IMR-90 (cell line): ENCODE measurements at regions not wholly inside any gene's neighbourhood (a gene's known extent, or its start where the extent isn't known, plus 50 kb on each side); places are given as distances from the start of the nearest gene placed in this dataset.

Experiments used
- ATAC-seq: fragments of 200-7000 bp; cut with Tn5 transposase; 2 replicates; pipeline ENCODE4 v1.9.1; 2020; ENCODE audit warnings: low read depth, mild to moderate bottlenecking, moderate library complexity
- BruUV-seq: library from RNA; stranded (reverse); fragments of 400-500 nt; replicated peaks from 2 replicates; lab custom pipeline; 2021; lab: Mats Ljungman, UMichigan
- CTCF ChIA-PET: fragments of 300-600 bp; formaldehyde crosslinking; extraction: SDS; loops from one replicate; lab custom pipeline; 2021; ENCODE audit warnings: antibody characterized with exemption; lab: Yijun Ruan, JAX
- POLR2A ChIA-PET: fragments of 300-600 bp; sonication (Branson Sonifier 250); formaldehyde crosslinking; loops from one replicate; lab custom pipeline; 2022; ENCODE audit warnings: antibody characterized with exemption; ENCODE audit not compliant: unreplicated experiment; lab: Charles Lee
- DNase-seq: peaks from one replicate; pipeline ENCODE4 v3.0.0; 2013
- H2AFZ ChIP-seq: replicated peaks from 2 replicates; pipeline ENCODE3; 2013; ENCODE audit warnings: low read length, mild to moderate bottlenecking; ENCODE audit not compliant: poor library complexity
- H2AK5ac ChIP-seq: 2 replicates; pipeline ENCODE4 v1.6.1; 2013; ENCODE audit warnings: low read depth, low read length, inconsistent platforms
- H2AK9ac ChIP-seq: replicated peaks from 2 replicates; pipeline ENCODE3; 2013; ENCODE audit warnings: mild to moderate bottlenecking, low read depth, low read length, moderate library complexity; ENCODE audit not compliant: poor library complexity
- H2BK120ac ChIP-seq: 2 replicates; pipeline ENCODE4 v1.6.1; 2013; ENCODE audit warnings: low read depth, low read length, inconsistent platforms
- H2BK15ac ChIP-seq: 3 replicates; pipeline ENCODE4 v1.6.1; 2013; ENCODE audit warnings: low read depth, low read length, inconsistent platforms
- H2BK20ac ChIP-seq: 2 replicates; pipeline ENCODE4 v1.6.1; 2013; ENCODE audit warnings: low read depth, mild to moderate bottlenecking, inconsistent platforms, low read length, moderate library complexity
- H2BK5ac ChIP-seq: 2 replicates; pipeline ENCODE4 v1.6.1; 2013; ENCODE audit warnings: mild to moderate bottlenecking, low read depth, low read length, inconsistent platforms; ENCODE audit not compliant: poor library complexity, severe bottlenecking
- H3K14ac ChIP-seq: replicated peaks from 2 replicates; pipeline ENCODE4 v1.6.1; 2013; ENCODE audit warnings: low read depth, low read length, inconsistent platforms
- H3K18ac ChIP-seq: 2 replicates; pipeline ENCODE4 v1.6.1; 2013; ENCODE audit warnings: low read depth, low read length, control low read depth
- H3K23ac ChIP-seq: 2 replicates; pipeline ENCODE4 v1.6.1; 2013; ENCODE audit warnings: low read depth, low read length, inconsistent platforms
- H3K27ac ChIP-seq: 2 replicates; pipeline ENCODE4 v1.5.1; 2013; ENCODE audit warnings: mild to moderate bottlenecking, control low read depth, low read length; ENCODE audit not compliant: insufficient read depth
- H3K27me3 ChIP-seq: 2 replicates; pipeline ENCODE4 v1.6.1; 2013; ENCODE audit warnings: low read length; ENCODE audit not compliant: control insufficient read depth, insufficient read depth
- H3K36me3 ChIP-seq: 2 replicates; pipeline ENCODE4 v1.6.1; 2013; ENCODE audit warnings: low read length, mixed read lengths; ENCODE audit not compliant: control insufficient read depth, insufficient read depth
- H3K4ac ChIP-seq: 2 replicates; pipeline ENCODE4 v1.6.1; 2013; ENCODE audit warnings: low read depth, low read length, inconsistent platforms
- H3K4me1 ChIP-seq: 2 replicates; pipeline ENCODE4 v1.6.1; 2013; ENCODE audit warnings: low read length, mixed read lengths; ENCODE audit not compliant: control insufficient read depth, insufficient read depth
- H3K4me2 ChIP-seq: 2 replicates; pipeline ENCODE4 v1.6.1; 2013; ENCODE audit warnings: low read depth, mild to moderate bottlenecking, control low read depth, low read length, moderate library complexity
- H3K4me3 ChIP-seq: 2 replicates; pipeline ENCODE4 v1.5.1; 2013; ENCODE audit warnings: low read depth, mild to moderate bottlenecking, control low read depth, low read length, moderate library complexity; ENCODE audit not compliant: insufficient read depth
- H3K56ac ChIP-seq: 2 replicates; pipeline ENCODE4 v1.6.1; 2013; ENCODE audit warnings: low read length, inconsistent platforms; ENCODE audit not compliant: insufficient read depth; ENCODE audit errors: extremely low read depth
- H3K79me1 ChIP-seq, 2 experiments: 2 replicates each; pipeline ENCODE4 v1.6.1; 2013; ENCODE audit warnings: low read length in 2 of 2, inconsistent platforms in 1 of 2, low read depth in 1 of 2
- H3K9ac ChIP-seq: 2 replicates; pipeline ENCODE4 v1.6.1; 2013; ENCODE audit warnings: low read depth, low read length, control low read depth
- H3K9me1 ChIP-seq: 2 replicates; pipeline ENCODE4 v1.6.1; 2013; ENCODE audit warnings: low read length, inconsistent platforms; ENCODE audit not compliant: insufficient read depth
- H3K9me3 ChIP-seq: 2 replicates; pipeline ENCODE4 v1.6.1; 2013; ENCODE audit warnings: low read length; ENCODE audit not compliant: control insufficient read depth, insufficient read depth
- H4K20me1 ChIP-seq: 2 replicates; pipeline ENCODE4 v1.6.1; 2013; ENCODE audit warnings: low read length, inconsistent platforms; ENCODE audit not compliant: insufficient read depth
- H4K5ac ChIP-seq: 2 replicates; pipeline ENCODE4 v1.6.1; 2013; ENCODE audit warnings: mild to moderate bottlenecking, low read depth, low read length, control low read depth
- H4K8ac ChIP-seq, 2 experiments: 2 replicates each; pipeline ENCODE4 v1.6.1; 2013; ENCODE audit warnings: low read depth in 2 of 2, low read length in 2 of 2, control low read depth in 1 of 2, inconsistent platforms in 1 of 2
- H4K91ac ChIP-seq: 2 replicates; pipeline ENCODE4 v1.6.1; 2013; ENCODE audit warnings: low read depth, low read length, inconsistent platforms; ENCODE audit not compliant: insufficient read depth
- BHLHE40 ChIP-seq: fragments of 150-350 bp; IDR thresholded peaks from 2 replicates; pipeline ENCODE4 v1.6.1; 2016; ENCODE audit warnings: mild to moderate bottlenecking, low read depth, low read length
- CHD1 ChIP-seq: IDR thresholded peaks from 2 replicates; pipeline ENCODE4 v1.6.1; 2012; ENCODE audit warnings: low read depth, low read length, improper control_type of control experiment
- FOS ChIP-seq: fragments of 150-350 bp; IDR thresholded peaks from 2 replicates; pipeline ENCODE4 v1.6.1; 2016; ENCODE audit warnings: low read depth, low read length
- MAFK ChIP-seq: IDR thresholded peaks from 2 replicates; pipeline ENCODE4 v1.6.1; 2012; ENCODE audit warnings: low read depth, low read length, improper control_type of control experiment
- MXI1 ChIP-seq: IDR thresholded peaks from 2 replicates; pipeline ENCODE4 v1.6.1; 2012; ENCODE audit warnings: low read depth, mild to moderate bottlenecking, low read length, moderate library complexity, borderline replicate concordance
- RAD21 ChIP-seq: IDR thresholded peaks from 2 replicates; pipeline ENCODE4 v1.6.1; 2012; ENCODE audit warnings: low read length, improper control_type of control experiment
- RCOR1 ChIP-seq: IDR thresholded peaks from 2 replicates; pipeline ENCODE4 v1.6.1; 2012; ENCODE audit warnings: mild to moderate bottlenecking, low read length, improper control_type of control experiment; ENCODE audit not compliant: insufficient replicate concordance
- SMC3 ChIP-seq: fragments of 150-350 bp; IDR thresholded peaks from 2 replicates; pipeline ENCODE4 v1.6.1; 2016; ENCODE audit warnings: low read depth, mild to moderate bottlenecking, antibody characterized with exemption, low read length, moderate library complexity
- WGBS, 2 experiments: methylation state at CpG; one replicate each; pipeline versions ENCODE4 v1.1.5 to v1.1.7; 2013; ENCODE audit warnings: missing lambda C conversion rate in 2 of 2; ENCODE audit not compliant: insufficient read length in 1 of 2; ENCODE audit errors: extremely low coverage in 2 of 2; 5-methylcytosine and 5-hydroxymethylcytosine counted together
- dilution Hi-C: fragments of 300-500 bp; cut with HindIII; formaldehyde crosslinking; loops from one replicate; pipeline ENCODE4 v1.14.3; 2018; ENCODE audit warnings: low sequenced_read_pairs; ENCODE audit not compliant: unreplicated experiment
- in situ Hi-C: fragments of 300-500 bp; cut with MboI; formaldehyde crosslinking; loops from 3 replicates; pipeline ENCODE4 v1.14.3; 2019; ENCODE audit warnings: low sequenced_read_pairs, inconsistent platforms, mixed read lengths
- intact Hi-C: fragments of 100-400 bp; cut with micrococcal nuclease; formaldehyde crosslinking; loops from 2 replicates; pipeline ENCODE4 v1.10.0; 2022
- TF ChIP-seq, protein P1 (sequence below): fragments of 150-350 bp; IDR thresholded peaks from 2 replicates; pipeline ENCODE4 v1.6.1; 2016; ENCODE audit warnings: low read depth, mild to moderate bottlenecking, low read length, moderate library complexity, borderline replicate concordance
- TF ChIP-seq, protein P2 (sequence below): conservative IDR thresholded peaks from 2 replicates; pipeline ENCODE4 v1.5.1; 2012; ENCODE audit warnings: mild to moderate bottlenecking, low read depth, low read length, improper control_type of control experiment
- TF ChIP-seq, protein P3 (sequence below): fragments of 150-350 bp; IDR thresholded peaks from 2 replicates; pipeline ENCODE4 v1.6.1; 2017; ENCODE audit warnings: mild to moderate bottlenecking, antibody characterized with exemption, low read length, low read depth

DNA sequence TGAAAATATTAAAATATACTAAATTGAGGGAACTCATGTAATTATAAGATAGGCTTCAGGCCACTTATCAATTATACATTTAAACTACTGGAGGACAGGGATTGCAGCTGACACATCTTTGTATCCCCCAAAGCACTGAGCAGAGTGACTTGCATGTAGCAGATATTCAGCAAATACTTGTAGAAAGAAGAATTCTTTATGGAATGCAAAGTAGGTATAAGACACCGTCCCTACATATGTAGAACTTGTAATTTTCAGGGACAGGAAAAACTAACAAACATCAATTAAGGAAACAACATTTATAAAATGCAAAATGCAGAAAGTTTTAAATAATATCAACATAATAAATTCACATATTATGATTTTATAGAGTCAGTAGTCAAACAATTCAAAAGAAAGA lies 719.2 kb downstream of the OLFM4 start:
- no peak overlapping the region for H2BK120ac ChIP-seq
- DNase-seq, result no peak

More for the DNA sequence above, 719.2 kb downstream of the OLFM4 start:
- no peak for ATAC-seq
- in situ Hi-C loops, result no loop called here
- no peak overlapping the region for H3K18ac ChIP-seq
- H2BK5ac ChIP-seq, result no peak overlapping the region
- H4K8ac ChIP-seq, result no peak overlapping the region
- H3K79me1 ChIP-seq, result no peaks in the 10 kb centered on the region
- no peak overlapping the region for H3K56ac ChIP-seq
- no peaks in the 10 kb centered on the region for H3K4me1 ChIP-seq
- H3K4ac ChIP-seq, result no peak overlapping the region
- H3K27me3 ChIP-seq, result no peaks in the 10 kb centered on the region
- ChIA-PET POLR2A (no interaction called here), CTCF (no interaction called here)
- H3K23ac ChIP-seq, result no peak overlapping the region
- H3K9ac ChIP-seq, result no peak overlapping the region
- H2AK9ac ChIP-seq, result no peak overlapping the region
- H3K14ac ChIP-seq, result no peak overlapping the region
- no peak overlapping the region for H3K27ac ChIP-seq
- H3K36me3 ChIP-seq, result no peaks in the 10 kb centered on the region
- no peak overlapping the region for H3K4me2 ChIP-seq
- H2AFZ ChIP-seq, result no peak overlapping the region
- TF ChIP-seq SMC3, result no peak
- TF ChIP-seq FOS, result no peak
- TF ChIP-seq, protein P1, sequence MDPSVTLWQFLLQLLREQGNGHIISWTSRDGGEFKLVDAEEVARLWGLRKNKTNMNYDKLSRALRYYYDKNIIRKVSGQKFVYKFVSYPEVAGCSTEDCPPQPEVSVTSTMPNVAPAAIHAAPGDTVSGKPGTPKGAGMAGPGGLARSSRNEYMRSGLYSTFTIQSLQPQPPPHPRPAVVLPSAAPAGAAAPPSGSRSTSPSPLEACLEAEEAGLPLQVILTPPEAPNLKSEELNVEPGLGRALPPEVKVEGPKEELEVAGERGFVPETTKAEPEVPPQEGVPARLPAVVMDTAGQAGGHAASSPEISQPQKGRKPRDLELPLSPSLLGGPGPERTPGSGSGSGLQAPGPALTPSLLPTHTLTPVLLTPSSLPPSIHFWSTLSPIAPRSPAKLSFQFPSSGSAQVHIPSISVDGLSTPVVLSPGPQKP, result no peak
- no peak for TF ChIP-seq BHLHE40
- TF ChIP-seq, protein P2, sequence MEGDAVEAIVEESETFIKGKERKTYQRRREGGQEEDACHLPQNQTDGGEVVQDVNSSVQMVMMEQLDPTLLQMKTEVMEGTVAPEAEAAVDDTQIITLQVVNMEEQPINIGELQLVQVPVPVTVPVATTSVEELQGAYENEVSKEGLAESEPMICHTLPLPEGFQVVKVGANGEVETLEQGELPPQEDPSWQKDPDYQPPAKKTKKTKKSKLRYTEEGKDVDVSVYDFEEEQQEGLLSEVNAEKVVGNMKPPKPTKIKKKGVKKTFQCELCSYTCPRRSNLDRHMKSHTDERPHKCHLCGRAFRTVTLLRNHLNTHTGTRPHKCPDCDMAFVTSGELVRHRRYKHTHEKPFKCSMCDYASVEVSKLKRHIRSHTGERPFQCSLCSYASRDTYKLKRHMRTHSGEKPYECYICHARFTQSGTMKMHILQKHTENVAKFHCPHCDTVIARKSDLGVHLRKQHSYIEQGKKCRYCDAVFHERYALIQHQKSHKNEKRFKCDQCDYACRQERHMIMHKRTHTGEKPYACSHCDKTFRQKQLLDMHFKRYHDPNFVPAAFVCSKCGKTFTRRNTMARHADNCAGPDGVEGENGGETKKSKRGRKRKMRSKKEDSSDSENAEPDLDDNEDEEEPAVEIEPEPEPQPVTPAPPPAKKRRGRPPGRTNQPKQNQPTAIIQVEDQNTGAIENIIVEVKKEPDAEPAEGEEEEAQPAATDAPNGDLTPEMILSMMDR, result no peak
- TF ChIP-seq RCOR1, result no peak
- no peak for TF ChIP-seq CHD1
- TF ChIP-seq RAD21, result no peak
- TF ChIP-seq, protein P3, sequence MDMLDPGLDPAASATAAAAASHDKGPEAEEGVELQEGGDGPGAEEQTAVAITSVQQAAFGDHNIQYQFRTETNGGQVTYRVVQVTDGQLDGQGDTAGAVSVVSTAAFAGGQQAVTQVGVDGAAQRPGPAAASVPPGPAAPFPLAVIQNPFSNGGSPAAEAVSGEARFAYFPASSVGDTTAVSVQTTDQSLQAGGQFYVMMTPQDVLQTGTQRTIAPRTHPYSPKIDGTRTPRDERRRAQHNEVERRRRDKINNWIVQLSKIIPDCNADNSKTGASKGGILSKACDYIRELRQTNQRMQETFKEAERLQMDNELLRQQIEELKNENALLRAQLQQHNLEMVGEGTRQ, result no peak
- TF ChIP-seq MAFK, result no peak
- TF ChIP-seq MXI1, result no peak
- no CpG with 5 or more reads among the region's 1 CpG for WGBS, 2 experiments
- intact Hi-C loops, result no loop called here
- H2BK20ac ChIP-seq, result no peak overlapping the region
- H2AK5ac ChIP-seq, result no peak overlapping the region
- dilution Hi-C loops, result no loop called here
- H3K4me3 ChIP-seq, result no peak overlapping the region
- H4K5ac ChIP-seq, result no peak overlapping the region
- no peak overlapping the region for H2BK15ac ChIP-seq
- no peaks in the 10 kb centered on the region for H4K20me1 ChIP-seq
- BruUV-seq, result no TSS peak
- no peaks in the 10 kb centered on the region for H3K9me1 ChIP-seq
- no peak overlapping the region for H4K91ac ChIP-seq
- H3K9me3 ChIP-seq, result no peaks in the 10 kb centered on the region; the same call in 1 of the 2 replicates
